ENCODE measurements at regions not wholly inside any gene's neighbourhood (a gene's known extent, or its start where the extent isn't known, plus 50 kb on each side); places are given as distances from the start of the nearest gene placed in this dataset. TPM values are rescaled to one million over a fixed set of nuclear protein-coding genes. Genes with fewer than 3 reads are reported as not detected.

DNA sequence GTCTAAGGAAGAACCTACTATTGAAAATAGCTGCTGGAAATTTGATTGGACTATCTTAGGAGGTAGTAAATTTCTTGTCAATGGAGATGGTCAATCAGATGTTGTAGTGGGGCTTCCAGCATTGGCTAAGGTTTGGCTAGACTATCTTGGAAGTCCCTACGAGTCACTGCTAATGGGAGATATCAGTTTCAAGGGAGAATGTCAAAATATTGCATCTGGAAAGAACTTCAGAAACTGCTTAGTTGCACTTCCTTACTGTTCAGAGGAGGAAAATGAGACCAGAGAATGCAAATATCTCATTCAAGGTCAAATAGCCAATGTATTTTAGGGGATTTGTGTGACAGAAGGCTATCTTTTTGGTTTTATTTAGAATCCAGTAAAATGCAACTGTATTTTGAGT lies 53.5 kb upstream of the CCN2 start:
- intact Hi-C loops (cut with micrococcal nuclease): no loop called here

GRCh38 chr6:132003516-132004178 lies 52.5 kb upstream of the CCN2 start:
- Mint-ChIP-seq H3K36me3 (ENCODE audit: insufficient read depth, unreplicated experiment) (no peaks in the 10 kb centered on the region), H3K4me1 (ENCODE audit: insufficient read depth, unreplicated experiment) (no peaks in the 10 kb centered on the region), H3K27me3 (ENCODE audit: insufficient read depth, unreplicated experiment) (no peaks in the 10 kb centered on the region), H3K4me3 (ENCODE audit: unreplicated experiment) (no peak overlapping the region), H3K27ac (ENCODE audit: low read depth, unreplicated experiment) (no peak overlapping the region), H3K9me3 (ENCODE audit: unreplicated experiment) (peaks cover 14% of the 10 kb centered on the region)
- TF ChIP-seq, protein P1, sequence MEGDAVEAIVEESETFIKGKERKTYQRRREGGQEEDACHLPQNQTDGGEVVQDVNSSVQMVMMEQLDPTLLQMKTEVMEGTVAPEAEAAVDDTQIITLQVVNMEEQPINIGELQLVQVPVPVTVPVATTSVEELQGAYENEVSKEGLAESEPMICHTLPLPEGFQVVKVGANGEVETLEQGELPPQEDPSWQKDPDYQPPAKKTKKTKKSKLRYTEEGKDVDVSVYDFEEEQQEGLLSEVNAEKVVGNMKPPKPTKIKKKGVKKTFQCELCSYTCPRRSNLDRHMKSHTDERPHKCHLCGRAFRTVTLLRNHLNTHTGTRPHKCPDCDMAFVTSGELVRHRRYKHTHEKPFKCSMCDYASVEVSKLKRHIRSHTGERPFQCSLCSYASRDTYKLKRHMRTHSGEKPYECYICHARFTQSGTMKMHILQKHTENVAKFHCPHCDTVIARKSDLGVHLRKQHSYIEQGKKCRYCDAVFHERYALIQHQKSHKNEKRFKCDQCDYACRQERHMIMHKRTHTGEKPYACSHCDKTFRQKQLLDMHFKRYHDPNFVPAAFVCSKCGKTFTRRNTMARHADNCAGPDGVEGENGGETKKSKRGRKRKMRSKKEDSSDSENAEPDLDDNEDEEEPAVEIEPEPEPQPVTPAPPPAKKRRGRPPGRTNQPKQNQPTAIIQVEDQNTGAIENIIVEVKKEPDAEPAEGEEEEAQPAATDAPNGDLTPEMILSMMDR (IDR thresholded peaks at IDR 0.05; ENCODE audit: unreplicated experiment): no peak
- no TSS peak for BruUV-seq (replicated peaks)
- no peak for DNase-seq (ENCODE audit: unreplicated experiment)
- intact Hi-C loops (cut with micrococcal nuclease): no loop called here
- ChIA-PET CTCF (no interaction called here), POLR2A (no interaction called here)

More for the DNA sequence above, 53.5 kb upstream of the CCN2 start:
- BruUV-seq (replicated peaks): no TSS peak
- H3K4me3 Mint-ChIP-seq (ENCODE audit: unreplicated experiment): no peak overlapping the region
- no peak overlapping the region for H3K27ac Mint-ChIP-seq (ENCODE audit: low read depth, unreplicated experiment)
- no peaks in the 10 kb centered on the region for H3K4me1 Mint-ChIP-seq (ENCODE audit: insufficient read depth, unreplicated experiment)
- ChIA-PET POLR2A (no interaction called here), CTCF (no interaction called here)
- TF ChIP-seq, protein P1 (IDR thresholded peaks at IDR 0.05; ENCODE audit: unreplicated experiment): no peak
- H3K9me3 Mint-ChIP-seq (ENCODE audit: unreplicated experiment): peaks cover 14% of the 10 kb centered on the region
- H3K27me3 Mint-ChIP-seq (ENCODE audit: insufficient read depth, unreplicated experiment): no peaks in the 10 kb centered on the region
- H3K36me3 Mint-ChIP-seq (ENCODE audit: insufficient read depth, unreplicated experiment): no peaks in the 10 kb centered on the region
- no peak for DNase-seq (ENCODE audit: unreplicated experiment)

Small RNA genes in the stretch of these regions (microRNA-seq; reads per million reads assigned to microRNA genes)
- gene MIR548AJ1: not detected
